ENCODE measurements at regions not wholly inside any gene's neighbourhood (a gene's known extent, or its start where the extent isn't known, plus 50 kb on each side); places are given as distances from the start of the nearest gene placed in this dataset.

DNA sequence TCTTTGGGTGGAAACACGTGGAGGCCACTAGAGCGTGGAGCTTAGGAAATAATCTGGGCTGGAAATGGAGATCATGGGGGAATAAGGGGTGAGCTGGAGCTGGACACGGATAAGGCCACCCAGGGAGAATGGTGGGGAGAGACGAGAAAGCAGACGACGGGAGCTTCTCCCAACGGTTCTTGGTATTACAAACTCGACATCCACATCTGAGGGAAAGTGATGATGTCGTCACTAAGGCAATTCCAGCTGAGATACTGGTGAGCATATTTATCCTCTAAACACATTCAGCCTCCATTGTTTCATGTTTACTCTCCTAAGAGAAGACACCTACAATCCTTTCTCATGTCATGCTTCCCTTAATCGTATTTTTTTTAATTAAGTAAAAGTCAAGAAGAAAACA, 50.2 kb upstream of the SNX9 start:
- DNase-seq (ENCODE audit: low spot score) = no peak

All from iPS-NIHi11 (cell line).